ENCODE measurements at regions not wholly inside any gene's neighbourhood (a gene's known extent, or its start where the extent isn't known, plus 50 kb on each side); places are given as distances from the start of the nearest gene placed in this dataset.

DNA sequence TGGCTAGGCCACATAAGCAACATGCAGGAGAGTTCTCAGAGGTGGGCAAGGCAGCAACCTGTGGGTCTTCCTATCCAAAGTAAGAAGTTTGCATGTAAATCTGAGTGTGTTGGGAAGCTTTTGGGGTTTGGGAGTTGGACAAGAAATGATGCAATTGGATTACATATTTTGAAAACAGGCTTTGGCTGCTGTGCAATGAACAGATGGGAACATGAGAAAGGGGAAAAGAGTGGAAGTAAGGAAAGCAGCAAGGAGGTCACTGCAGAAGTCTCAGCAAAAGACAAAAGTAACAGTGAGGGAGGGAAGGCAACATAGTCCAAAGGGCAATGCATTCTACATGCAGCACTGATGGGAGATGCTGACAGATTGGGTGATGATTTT is 61.1 kb upstream of the C10orf90 start:
- Histone ChIP-seq H3K9ac (replicated peaks; ENCODE audit: extremely low read depth, insufficient read depth, low read length) (no peak overlapping the region), H3K27me3 (ENCODE audit: control insufficient read depth in 2 of 2, insufficient read depth in 2 of 2, low read length in 2 of 2) (no peaks in the 10 kb centered on the region), H3K9me1 (replicated peaks; ENCODE audit: control insufficient read depth, extremely low read depth, insufficient read depth, low read length) (no peaks in the 10 kb centered on the region), H2AFZ (ENCODE audit: low read depth, low read length) (no peak overlapping the region), H3K36me3 (ENCODE audit: control insufficient read depth in 2 of 2, extremely low read depth in 1 of 2, insufficient read depth in 2 of 2, low read length in 2 of 2) (no peaks in the 10 kb centered on the region), H4K20me1 (replicated peaks; ENCODE audit: control insufficient read depth, extremely low read depth, insufficient read depth, low read length) (no peaks in the 10 kb centered on the region), H3K4me3 (replicated peaks in 1 of 3; ENCODE audit: insufficient read depth in 1 of 3, low read depth in 1 of 3, low read length in 3 of 3) (no peak overlapping the region), H3K9me3 (replicated peaks; ENCODE audit: control insufficient read depth, insufficient read depth, low read length) (no peaks in the 10 kb centered on the region), H3K79me2 (ENCODE audit: control insufficient read depth, insufficient read depth, low read length) (no peaks in the 10 kb centered on the region), H3K4me2 (ENCODE audit: insufficient read depth, low read length) (no peak overlapping the region), H3K27ac (ENCODE audit: insufficient read depth, low read depth, low read length) (no peak overlapping the region), H3K4me1 (ENCODE audit: control insufficient read depth, extremely low read depth, insufficient read depth, low read length) (no peaks in the 10 kb centered on the region)
- no peak for TF ChIP-seq POLR2AphosphoS5 (IDR thresholded peaks at IDR 0.05; ENCODE audit: insufficient read depth, low read depth, low read length)
- no peak for TF ChIP-seq JUN (IDR thresholded peaks at IDR 0.05; ENCODE audit: borderline replicate concordance, insufficient read depth, insufficient read length, low read depth)
- TF ChIP-seq EZH2 (IDR thresholded peaks at IDR 0.05; ENCODE audit: borderline replicate concordance, low read depth, low read length, severe bottlenecking): no peak
- TF ChIP-seq FOS (IDR thresholded peaks at IDR 0.05; ENCODE audit: borderline replicate concordance, insufficient read depth, low read length): no peak
- TF ChIP-seq, protein P1, sequence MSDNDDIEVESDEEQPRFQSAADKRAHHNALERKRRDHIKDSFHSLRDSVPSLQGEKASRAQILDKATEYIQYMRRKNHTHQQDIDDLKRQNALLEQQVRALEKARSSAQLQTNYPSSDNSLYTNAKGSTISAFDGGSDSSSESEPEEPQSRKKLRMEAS (IDR thresholded peaks at IDR 0.05; ENCODE audit: insufficient read depth, insufficient read length): no peak
- TF ChIP-seq, protein P2, sequence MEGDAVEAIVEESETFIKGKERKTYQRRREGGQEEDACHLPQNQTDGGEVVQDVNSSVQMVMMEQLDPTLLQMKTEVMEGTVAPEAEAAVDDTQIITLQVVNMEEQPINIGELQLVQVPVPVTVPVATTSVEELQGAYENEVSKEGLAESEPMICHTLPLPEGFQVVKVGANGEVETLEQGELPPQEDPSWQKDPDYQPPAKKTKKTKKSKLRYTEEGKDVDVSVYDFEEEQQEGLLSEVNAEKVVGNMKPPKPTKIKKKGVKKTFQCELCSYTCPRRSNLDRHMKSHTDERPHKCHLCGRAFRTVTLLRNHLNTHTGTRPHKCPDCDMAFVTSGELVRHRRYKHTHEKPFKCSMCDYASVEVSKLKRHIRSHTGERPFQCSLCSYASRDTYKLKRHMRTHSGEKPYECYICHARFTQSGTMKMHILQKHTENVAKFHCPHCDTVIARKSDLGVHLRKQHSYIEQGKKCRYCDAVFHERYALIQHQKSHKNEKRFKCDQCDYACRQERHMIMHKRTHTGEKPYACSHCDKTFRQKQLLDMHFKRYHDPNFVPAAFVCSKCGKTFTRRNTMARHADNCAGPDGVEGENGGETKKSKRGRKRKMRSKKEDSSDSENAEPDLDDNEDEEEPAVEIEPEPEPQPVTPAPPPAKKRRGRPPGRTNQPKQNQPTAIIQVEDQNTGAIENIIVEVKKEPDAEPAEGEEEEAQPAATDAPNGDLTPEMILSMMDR (IDR thresholded peaks at IDR 0.05; ENCODE audit: extremely low read depth in 1 of 2, insufficient read depth in 1 of 2, low read depth in 1 of 2, low read length in 2 of 2): no peak
- no peak for TF ChIP-seq MYC (IDR thresholded peaks at IDR 0.05; ENCODE audit: low read depth, low read length)
- TF ChIP-seq POLR2A (IDR thresholded peaks at IDR 0.05; ENCODE audit: low read depth, low read length): no peak
- TF ChIP-seq GATA2 (IDR thresholded peaks at IDR 0.05; ENCODE audit: insufficient read depth, insufficient read length, low read depth, low read length): no peak
- CTCF ChIA-PET: no interaction called here
- dilution Hi-C loops (cut with MboI; ENCODE audit: extremely low pct_ligation_motif_present, low sequenced_read_pairs) (no loop called here), intact Hi-C loops (cut with micrococcal nuclease) (no loop called here)
- FAIRE-seq: no peak
- DNase-seq (ENCODE audit: low read depth, low spot score): no peak
- POLR2A ChIA-PET: no interaction called here
- BruUV-seq (replicated peaks): no TSS peak

Data from endothelial cell of umbilical vein (primary cell).